Activated CD4-positive, alpha-beta T cell treated with anti-CD3 and anti-CD28 coated beads for 48 hours (primary cell): ENCODE measurements at regions not wholly inside any gene's neighbourhood (a gene's known extent, or its start where the extent isn't known, plus 50 kb on each side); places are given as distances from the start of the nearest gene placed in this dataset.
"Not testable (repeated sequence)": the region's sequence is repeated elsewhere in the genome, so short reads cannot be mapped to it uniquely, and the experiment has no call there.

Experiments used
- DNase-seq: peaks from one replicate; pipeline ENCODE4 v3.0.0-alpha.2; 2020

DNA sequence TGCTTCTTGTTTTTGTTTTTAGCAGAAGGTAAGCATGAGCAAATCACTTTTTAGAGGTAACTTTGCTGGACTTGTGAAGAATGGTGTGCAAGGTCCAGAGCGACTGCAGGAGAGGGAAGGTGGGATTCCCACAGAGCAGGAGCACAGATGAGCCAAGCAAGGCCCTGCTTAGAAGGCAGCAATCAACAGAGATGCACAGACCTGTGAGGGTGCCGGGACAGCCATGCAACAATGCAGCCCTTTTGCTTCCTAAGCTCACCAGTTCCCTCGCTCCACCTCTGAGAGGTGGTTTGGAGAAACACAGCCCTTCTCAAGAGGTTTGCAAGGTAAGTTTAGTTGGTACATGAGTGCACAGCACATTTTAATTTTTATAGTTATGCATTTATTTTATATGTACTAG, 85.1 kb upstream of the FBXO28 start:
- not testable (repeated sequence) for DNase-seq

DNA sequence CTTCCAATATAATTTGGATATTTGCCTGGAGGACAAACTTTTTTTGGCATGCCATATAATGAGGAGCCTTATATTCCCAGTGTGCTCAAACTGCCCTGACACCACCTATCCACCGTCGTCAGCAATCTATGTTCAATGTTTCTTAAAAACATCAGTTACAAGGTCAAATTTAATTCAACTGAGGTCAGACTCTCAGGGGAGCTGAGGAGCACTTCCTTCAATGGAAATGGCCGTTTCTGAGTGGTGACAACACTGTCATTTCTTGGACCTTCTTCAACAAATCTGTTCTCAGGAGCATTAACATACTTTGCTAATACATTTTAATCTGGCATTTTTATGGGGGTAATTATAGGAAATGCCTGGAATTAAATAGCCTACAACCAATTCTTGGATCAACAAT, 90.8 kb upstream of the FBXO28 start:
- not testable (repeated sequence) for DNase-seq

DNA sequence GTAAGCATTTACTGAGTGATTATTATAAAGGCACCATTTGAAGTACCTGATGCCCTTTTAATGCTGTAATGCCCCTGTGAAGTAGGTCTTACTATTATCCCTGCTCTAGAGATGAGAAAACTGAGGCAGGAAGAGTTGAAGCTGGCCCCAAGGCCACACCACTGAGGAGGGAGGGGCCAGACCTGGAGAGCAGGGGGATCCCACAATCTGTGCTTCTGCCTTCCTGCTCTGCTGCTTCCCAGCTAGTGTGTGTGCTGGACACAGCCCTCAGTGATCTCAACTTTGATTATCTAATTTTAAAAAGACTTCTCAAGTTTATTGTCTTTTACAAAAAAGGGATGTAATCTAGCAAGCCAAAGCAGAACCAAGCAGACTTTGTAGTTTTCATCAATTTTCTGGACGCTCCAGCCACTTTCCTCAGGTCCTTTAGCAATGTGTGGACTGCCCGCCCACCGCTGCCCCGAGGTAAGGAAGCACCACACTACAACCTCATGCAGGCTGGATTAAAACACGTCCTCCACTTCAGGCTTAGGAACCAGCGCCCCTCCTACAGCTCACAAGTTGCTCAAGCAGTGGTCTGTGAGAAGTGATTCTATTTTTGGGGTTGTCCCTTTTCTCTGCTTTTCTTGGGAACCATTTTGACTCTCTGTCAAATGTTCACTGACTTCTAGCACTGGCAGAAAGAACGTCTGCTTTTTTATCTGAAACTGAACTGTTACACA, 91.5 kb upstream of the FBXO28 start:
- DNase-seq: not testable (repeated sequence)

DNA sequence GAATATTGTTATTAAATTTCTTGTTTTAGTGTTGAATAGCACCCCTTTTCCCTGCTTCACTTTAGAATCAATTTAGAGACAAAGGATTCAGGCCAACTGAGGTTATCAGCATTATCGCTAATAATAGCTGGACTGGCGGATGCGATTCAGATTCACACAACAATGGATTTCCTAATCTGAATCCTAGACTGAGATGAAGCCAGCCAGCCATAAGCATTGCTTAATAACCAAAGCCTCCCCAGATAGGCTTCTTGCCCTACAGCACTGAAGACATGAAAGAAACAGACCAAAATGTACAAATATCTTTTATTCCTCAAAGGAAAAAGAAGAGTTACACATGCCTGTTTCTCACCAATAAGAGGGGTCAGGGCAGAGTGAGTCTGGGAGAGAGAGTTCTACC, 94.0 kb upstream of the FBXO28 start:
- not testable (repeated sequence) for DNase-seq

DNA sequence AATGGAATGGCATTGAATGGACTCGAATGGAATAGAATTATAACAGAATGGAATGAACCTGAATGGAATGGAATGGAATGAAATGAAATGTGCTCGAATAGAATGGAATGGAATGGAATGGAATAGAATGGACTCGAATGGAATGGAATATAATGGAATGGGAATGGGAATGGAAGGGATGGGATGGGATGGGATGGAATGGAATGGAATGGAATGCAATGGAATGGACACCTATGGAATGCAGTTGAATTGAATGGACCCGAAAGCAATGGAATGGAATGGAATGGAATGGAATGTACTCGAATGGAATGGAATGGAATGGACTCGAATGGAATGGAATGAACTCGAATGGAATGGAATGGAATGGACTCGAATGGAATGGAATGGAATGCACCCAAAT, 98.1 kb upstream of the FBXO28 start:
- DNase-seq: not testable (repeated sequence)

DNA sequence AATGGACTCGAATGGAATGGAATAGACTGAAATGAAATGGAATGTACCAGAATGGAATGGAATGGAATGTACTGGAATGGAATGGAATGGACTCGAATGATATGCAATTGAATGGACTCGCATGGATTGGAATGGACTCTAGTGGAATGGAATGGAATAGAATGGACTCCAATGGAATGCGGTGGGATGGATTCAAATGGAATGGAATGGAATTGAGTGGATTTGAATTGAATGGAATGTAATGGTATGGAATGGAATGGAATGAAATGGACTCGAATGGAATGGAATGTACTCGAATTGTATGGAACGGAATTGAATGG, 99.6 kb upstream of the FBXO28 start:
- DNase-seq: no peak

DNA sequence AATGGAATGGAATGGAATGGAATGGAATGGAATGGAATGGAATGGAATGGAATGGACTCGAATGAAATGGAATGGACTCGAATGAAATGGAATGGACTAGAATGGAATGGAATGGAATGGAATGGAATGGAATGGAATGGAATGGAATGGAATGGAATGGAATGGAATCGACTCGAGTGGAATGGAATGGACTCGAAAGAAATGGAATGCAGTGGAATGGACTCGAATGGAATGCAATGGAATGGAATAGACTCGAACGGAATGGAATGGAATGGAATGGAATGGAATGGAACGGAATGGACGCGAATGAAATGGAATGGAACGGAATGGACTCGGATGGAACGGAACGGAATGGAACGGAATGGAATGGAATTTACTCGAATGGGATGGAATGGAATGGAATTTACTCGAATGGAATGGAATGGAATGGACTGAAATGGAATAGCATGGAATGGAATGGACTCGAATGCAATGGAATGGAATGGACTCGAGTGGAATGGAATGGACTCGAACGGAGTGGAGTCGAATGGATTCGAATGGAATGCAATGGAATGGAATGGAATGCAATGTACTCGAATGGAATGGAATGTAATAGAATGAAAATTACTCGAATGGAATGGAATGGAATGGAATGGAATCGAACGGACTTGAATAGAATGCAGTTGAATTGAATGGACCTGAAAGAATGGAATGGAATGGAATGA, 100.1 kb upstream of the FBXO28 start:
- not testable (repeated sequence) for DNase-seq

DNA sequence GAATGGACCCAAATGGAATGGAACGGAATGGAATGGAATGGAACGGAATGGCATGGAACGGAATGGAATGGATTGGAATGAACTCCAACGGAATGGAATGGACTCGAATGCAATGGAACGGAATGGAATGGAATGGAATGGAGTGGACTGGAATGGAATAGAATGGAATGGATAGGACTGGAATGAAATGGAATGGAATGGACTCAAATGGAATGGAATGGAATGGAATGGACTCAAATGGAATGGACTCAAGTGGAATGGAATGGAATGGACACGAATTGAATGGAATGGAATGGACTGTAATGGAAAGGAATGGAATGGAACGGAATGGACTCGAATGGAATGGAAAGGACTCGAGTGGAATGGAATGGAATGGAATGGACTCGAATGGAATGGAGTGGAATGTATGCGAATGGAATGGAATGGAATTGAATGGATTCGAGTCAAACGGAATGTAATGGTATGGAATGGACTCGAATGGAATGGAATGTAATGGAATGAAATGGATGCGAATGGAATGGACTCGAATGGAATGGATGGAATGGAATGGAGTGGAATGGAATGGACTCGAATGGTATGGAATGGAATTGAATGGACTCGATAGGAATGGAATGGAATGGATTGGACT, 101.0 kb upstream of the FBXO28 start:
- DNase-seq: not testable (repeated sequence)

DNA sequence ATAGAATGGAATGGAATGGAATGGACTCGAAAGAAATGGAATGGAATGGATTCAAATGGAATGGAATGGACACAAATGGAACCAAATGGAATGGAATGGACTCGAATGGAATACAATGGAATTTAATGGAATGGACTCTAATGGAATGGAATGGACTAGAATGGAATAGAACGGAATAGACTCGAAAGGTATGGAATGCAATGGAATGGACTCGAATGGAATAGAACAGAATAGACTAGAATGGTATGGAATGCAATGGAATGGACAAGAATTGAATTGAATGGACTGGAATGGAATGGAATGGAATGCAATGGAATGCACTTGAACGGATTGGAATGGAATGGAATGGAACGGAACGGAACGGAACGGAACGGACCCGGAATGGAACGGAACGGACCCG, 101.7 kb upstream of the FBXO28 start:
- not testable (repeated sequence) for DNase-seq

DNA sequence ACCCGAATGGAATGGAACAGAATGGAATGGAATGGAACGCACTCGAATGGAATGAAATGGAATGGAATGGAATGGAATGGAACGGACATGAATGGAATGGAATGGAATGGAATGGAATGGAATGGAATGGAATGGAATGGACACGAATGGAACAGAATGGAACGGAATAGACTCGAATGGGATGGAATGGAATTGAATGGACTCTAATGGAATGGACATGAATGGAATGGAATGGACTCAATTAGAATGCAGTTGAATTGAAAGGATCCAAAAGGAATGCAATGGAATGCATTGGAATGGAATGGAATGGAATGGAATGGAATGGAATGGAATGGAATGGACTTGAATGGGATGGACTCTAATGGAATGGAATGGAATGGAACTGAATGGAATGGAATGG, 102.2 kb upstream of the FBXO28 start:
- not testable (repeated sequence) for DNase-seq

DNA sequence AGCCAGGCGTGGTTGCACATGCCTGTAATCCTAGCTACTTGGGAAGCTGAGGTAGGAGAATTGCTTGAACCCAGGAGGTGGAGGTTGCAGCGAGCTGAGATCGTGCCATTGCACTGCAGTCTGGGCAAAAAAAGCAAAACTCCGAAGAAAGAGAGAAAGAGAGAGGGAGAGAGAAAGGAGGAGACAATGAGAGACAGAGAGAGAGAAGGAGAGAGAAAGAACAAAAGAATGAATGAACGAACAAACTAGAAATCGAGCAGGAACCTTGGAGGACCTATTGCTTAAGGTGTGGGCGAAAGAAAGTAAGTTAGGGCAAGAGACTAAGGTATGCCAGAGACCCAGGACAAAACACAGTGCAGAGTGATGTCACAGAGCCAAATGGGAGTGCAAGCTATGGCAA, 102.8 kb upstream of the FBXO28 start:
- DNase-seq: not testable (repeated sequence)

DNA sequence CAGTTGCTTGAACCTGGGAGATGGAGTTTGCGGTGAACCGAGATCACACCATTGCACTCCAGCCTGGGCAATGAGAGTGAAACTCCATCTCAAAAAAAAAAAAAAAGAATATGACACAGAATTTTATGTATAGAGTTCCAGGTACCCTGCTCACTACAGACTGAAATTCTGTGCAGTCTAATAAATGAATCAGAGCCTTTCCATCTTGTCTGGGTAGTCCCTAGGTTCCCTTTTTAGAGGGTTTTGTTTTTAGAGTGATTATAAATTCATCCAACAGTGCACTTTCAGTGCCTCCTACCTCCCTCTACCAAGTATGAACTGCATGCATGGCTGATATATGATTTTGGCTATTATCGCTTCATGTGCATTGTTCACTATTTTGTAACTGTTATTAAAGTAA, 107.9 kb upstream of the FBXO28 start:
- DNase-seq: not testable (repeated sequence)

DNA sequence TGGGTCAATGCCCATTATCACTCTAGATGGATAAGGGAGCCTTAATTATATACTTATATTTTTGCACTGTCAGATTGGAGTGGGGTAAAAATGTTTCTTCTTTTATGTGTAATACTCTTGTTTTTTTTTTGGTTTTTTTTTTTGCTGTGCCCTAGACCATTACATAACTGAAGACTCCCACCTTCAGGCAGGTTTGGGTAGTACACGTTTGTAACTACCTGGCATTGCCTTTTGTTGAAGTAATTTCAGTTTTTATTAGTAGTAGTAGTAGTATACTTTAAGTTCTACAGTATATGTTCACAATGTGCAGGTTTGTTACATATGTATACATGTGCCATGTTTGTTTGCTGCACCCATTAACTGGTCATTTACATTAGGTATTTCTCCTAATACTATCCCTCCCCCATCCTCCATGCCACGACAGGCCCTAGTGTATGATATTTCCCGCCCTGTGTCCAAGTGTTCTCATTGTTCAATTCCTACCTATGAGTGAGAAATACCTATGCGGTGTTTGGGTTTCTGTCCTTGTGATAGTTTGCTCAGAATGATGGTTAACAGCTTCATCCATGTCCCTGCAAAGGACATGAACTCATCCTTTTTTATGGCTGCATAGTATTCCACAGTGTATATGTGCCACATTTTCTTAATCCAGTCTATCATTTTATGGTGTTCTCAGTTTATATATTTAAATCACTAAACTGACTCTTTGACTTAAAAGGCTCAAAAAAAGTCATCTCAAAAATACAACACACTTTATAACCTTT, 109.2 kb upstream of the FBXO28 start:
- peak; percentile 59 for DNase-seq

DNA sequence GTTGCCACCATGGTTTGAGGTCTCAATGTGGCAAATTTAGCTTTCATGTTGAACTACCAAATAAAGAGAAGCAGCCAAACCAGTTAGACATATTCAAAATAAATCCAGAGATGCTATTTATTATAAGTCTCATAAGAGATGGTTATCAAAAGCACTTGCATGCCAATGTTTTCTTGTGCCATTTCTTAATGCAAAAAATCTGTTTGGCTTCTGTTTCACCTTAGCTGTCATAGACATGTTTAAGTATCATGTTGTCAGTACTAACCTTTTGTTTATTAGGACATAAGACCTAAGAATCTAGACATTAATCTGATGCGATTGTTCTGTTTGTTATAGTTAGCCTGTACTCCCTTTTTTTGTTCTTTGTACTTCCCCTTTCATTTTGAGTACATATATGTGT, 110.0 kb upstream of the FBXO28 start:
- not testable (repeated sequence) for DNase-seq

DNA sequence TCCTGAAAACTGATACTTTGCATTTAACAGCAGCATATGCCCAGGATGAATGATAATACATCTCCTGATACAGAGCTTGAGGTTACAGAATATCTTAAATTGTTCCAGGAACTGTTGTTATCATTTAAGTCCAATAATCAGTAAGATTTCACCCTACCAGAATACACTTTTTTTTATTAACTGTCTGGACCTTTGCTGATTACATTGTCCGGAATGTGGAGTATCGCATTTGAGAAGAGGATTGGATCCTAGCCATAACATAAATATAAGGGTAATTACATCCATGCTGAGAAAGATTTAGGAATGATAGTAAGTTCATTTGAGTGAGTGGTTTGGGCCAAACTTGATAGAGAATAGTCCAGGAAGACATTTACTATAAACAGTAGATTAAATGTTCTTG, 112.2 kb upstream of the FBXO28 start:
- DNase-seq: not testable (repeated sequence)

DNA sequence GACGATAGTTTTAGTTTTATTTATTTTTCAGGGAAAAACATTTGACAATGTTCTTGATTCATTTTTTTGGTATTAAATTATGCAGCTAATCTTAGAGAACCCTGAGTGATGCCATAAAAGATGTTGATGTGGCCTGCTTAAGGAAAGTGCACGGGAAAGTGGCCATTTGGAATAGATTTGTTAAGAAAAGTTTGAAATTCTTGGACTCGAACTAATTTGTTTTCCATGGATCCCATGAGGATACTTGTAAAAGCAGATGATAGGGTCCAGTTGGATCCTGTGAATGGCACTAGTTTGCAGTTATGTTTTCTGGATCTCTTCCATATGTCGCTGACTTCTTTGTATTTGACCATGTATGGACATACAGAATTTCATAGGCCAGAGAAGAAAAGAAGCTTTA, 114.2 kb upstream of the FBXO28 start:
- DNase-seq: not testable (repeated sequence)

DNA sequence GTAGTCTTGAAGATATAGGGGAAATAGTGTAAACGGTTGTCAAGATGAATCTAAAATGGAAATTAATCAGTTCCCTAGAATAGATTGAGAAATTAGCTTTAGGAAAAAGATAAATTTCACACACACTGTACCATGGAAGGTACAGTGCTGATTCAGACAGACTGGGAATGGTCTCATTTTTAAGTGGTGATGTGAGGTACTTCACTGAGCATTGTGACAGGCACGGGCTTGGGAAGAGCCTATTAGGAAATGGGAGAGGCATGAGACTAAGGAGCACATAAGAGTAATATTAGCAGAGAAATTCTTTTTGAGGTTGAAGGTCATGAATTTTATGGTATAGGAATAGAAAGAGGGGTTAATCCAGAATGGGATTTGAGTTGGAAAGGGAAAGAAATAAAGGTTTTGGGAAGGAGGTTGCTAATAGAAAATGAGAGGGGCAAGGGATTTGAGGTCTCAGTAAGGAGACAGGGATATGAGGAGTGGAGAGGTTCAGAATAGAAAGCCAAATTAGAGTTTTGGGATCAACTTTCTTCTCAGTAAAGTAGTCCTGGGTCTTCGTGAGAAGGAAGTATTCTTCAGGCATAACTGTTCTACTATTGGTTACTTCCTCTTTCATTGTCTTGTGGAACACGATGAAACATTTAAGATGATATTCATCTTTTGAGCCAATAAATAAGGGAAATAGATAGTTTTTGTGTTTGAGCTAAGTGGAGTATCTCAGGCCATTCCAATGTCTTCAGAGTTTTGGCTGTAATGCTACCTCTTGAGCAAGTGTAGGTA, 115.0 kb upstream of the FBXO28 start:
- DNase-seq: not testable (repeated sequence)

DNA sequence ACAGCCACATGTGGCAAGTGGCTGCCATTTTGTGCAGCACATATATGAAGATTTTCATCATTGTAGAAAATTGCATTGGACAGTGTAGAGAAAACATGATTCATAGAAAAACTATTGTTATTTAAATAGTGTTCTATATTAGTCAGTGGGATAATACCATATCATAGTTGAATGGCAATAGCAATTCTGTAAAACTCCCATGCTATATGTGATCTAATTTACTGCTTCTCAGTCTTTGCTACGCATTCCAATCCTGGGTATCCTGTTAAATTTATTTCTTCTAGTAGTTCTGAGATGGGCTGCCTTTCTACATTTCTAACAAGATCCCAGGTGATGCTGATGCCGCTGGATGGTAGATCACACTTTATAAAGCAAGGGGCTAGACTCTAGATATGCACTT, 117.5 kb upstream of the FBXO28 start:
- not testable (repeated sequence) for DNase-seq

DNA sequence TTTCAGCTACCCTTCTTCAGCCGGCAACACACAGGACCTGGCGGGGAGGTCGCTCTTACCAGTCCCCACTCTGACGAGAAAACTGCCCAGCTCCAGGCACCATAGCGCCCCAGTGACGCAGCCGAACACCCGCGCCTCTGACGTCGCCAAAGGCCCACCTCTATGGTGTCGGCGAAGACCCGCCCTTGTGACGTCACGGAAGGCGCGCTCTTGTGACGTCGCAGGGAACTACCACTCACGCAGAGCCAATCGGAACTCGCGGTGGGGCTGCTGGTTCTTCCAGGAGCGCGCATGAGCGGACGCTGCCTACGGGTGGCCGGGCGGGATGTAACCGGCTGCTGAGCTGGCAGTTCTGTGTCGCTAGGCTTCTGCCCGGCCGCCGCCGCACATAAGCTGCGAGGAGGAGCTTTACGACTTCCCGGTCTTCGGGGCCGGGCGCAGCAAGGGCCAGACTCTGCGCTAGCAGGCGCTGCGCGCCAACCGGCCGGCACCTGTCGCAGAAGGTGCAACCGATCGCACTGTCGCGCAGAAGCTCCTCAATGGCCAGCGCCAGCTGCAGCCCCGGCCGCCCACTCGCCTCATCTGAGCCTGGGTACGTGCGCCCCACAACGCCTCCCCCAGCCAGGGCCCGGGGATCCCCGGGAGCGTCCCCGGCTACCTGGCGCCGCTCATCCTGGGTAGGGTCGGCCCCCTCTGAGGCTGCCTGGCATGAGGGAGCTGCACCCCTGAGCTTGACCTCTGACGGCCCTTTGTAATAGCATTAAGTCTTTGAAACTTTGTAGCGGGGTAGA, 121.3 kb upstream of the FBXO28 start:
- peak; percentile 100 for DNase-seq

DNA sequence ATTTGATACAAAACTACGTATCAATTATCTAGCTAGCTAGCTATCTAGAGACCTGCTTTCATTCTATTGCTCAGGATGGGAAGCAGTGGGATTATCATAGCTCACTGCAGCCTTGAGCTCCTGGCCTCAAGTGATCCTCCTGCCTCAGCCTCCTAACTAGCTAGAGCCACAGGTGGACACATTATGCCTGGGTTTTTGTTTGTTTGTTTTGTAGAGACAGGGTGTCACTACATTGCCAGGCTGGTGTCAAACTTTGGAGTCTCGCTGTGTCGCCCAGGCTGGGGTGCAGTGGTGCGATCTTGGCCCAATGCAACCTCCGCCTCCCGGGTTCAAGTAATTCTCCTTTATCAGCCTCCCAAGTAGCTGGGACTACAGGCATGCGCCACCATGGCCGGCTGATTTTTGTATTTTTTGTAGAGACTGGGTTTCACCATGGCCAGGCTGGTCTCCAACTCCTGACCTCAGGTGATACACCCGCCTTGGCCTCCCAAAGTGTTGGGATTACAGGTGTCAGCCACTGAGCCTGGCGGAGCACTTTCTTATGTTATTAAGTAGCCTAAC, 122.5 kb upstream of the FBXO28 start:
- not testable (repeated sequence) for DNase-seq

DNA sequence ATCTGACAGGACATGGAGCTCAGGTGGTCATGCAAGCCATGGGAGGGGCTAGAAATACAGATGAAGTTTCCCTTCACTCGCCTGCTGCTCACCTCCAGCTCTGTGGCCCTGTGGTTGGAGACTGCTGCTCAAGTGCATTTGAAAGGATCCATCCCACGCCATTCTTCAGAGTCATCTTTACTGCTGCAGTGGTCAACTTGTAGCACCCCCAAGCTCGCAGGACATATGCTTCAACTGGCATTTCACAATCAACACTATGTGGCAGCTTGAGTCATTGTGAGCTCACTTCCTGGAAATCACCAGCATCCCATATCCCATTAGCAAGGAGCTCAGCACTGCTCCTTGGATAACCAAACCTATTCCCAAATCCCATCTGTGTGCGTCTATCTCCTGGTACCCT, 116.2 kb upstream of the TP53BP2 start:
- not testable (repeated sequence) for DNase-seq
